GM12872 (cell line): ENCODE measurements at regions not wholly inside any gene's neighbourhood (a gene's known extent, or its start where the extent isn't known, plus 50 kb on each side); places are given as distances from the start of the nearest gene placed in this dataset.

ENCODE experiments used
- TF ChIP-seq, protein P1 (sequence below): IDR thresholded peaks from 3 replicates; pipeline ENCODE4 v1.5.1; 2011; ENCODE audit warnings: low read depth, mild to moderate bottlenecking, low read length, moderate library complexity; ENCODE audit not compliant: insufficient read depth

DNA sequence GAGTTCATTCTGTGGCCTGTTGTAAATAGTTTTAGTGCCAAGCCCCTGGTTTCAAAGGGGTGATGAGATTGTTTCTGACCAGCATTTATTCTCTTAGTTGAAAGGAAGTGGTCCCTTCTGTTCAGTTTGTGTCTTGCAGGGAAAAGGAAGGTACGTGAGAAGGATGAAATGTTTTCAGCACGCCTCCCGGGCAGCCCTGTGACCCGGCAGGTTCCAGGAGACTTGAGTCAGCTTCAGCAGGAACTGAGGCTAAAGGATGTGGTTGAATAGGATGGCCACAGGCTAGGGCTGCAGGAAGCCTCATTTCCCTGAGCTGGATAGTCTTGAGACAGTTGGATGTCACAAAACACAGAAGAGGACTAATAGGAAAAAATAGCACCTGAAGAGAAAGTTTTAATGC lies 132.4 kb upstream of the SYNDIG1 start:
- TF ChIP-seq, protein P1, sequence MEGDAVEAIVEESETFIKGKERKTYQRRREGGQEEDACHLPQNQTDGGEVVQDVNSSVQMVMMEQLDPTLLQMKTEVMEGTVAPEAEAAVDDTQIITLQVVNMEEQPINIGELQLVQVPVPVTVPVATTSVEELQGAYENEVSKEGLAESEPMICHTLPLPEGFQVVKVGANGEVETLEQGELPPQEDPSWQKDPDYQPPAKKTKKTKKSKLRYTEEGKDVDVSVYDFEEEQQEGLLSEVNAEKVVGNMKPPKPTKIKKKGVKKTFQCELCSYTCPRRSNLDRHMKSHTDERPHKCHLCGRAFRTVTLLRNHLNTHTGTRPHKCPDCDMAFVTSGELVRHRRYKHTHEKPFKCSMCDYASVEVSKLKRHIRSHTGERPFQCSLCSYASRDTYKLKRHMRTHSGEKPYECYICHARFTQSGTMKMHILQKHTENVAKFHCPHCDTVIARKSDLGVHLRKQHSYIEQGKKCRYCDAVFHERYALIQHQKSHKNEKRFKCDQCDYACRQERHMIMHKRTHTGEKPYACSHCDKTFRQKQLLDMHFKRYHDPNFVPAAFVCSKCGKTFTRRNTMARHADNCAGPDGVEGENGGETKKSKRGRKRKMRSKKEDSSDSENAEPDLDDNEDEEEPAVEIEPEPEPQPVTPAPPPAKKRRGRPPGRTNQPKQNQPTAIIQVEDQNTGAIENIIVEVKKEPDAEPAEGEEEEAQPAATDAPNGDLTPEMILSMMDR = no peak

DNA sequence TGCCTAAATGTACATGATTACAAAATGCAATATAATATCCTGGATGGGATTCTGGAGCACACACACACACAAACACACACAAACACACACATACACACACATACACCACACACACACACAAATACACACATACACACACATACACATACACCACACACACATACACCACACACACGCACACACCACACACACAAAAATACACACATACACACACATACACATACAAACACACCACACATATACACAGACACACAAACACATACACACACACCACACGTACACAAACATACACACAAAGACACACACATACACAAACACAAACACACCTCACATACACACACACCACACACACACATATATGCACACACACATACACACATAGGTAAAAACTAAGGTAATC lies 134.6 kb upstream of the SYNDIG1 start:
- TF ChIP-seq, protein P1 = no peak

DNA sequence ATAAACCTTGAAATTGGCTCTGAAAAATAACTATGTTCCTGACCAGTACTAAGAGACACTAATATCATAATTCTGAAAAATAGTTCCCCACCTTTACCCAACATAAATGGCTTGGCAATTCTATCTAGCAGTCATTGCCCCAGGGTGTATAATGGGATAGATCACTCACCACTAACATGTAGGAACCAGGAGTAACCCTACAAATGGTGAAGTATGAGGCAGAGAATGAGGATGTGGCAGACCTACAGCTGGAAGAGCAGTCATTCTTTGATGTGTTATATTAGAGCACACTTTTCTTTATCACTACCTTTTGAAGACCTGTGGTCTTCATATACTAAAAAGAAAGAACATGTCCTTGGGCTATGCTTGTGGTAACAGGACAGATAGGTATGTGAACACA lies 136.5 kb upstream of the SYNDIG1 start:
- TF ChIP-seq, protein P1 = no peak

DNA sequence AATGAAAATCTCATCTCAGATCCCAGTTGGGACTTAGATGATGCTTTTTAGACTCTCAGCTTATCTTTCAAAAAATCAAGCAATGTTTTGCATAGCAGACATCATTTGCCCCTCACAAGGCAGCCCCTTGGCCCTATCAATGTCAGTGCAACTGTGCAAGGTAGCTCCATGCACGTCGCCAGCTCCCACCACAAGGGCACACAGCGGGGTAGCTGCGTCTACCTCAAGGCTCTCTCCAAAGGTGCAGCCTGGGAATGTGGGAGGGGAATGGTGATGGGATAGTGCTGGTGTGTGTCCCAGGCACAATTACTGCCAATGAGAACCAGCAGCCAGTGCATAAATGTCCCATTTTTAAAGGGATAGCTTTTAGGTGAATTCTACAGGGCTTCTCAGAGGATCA lies 137.5 kb upstream of the SYNDIG1 start:
- TF ChIP-seq, protein P1 = no peak

DNA sequence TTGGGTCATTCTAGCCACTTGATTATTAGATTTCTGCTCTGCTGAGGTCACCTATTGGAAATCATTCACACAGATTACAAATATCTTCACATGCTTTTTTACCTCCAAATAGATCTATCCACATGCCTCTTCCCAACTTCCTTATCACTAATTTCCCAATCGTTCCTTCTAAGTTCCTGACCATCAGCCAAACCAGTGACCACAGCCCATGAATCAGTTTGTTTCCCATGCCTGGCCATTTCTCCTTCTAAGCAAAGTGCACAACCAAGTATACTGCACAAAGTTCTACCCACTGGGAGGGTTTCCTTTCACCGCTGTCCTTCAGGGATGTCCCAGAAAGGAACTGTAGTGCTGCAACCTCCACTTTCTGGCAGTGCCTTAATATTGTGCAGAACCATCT lies 140.5 kb upstream of the SYNDIG1 start:
- TF ChIP-seq, protein P1 = no peak

DNA sequence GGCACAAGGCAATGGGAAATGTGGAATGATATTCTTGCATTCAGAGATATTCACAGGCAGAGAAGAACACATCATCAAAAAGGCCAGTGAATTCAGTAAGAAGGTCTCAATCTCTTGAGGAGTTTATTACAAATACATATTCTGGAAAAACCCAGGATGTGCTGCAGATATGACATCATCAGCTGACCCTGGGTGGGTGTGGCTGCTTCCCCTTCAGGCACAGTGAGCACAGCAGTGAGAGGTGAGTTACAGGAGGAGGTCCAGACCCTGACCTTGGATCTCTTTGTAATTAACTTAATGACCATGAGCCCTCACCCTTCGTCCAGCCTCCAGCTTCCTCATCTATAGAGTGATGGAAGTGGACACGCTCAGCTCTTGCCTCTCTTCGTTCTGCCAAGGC lies 147.5 kb upstream of the SYNDIG1 start:
- TF ChIP-seq, protein P1 = no peak

DNA sequence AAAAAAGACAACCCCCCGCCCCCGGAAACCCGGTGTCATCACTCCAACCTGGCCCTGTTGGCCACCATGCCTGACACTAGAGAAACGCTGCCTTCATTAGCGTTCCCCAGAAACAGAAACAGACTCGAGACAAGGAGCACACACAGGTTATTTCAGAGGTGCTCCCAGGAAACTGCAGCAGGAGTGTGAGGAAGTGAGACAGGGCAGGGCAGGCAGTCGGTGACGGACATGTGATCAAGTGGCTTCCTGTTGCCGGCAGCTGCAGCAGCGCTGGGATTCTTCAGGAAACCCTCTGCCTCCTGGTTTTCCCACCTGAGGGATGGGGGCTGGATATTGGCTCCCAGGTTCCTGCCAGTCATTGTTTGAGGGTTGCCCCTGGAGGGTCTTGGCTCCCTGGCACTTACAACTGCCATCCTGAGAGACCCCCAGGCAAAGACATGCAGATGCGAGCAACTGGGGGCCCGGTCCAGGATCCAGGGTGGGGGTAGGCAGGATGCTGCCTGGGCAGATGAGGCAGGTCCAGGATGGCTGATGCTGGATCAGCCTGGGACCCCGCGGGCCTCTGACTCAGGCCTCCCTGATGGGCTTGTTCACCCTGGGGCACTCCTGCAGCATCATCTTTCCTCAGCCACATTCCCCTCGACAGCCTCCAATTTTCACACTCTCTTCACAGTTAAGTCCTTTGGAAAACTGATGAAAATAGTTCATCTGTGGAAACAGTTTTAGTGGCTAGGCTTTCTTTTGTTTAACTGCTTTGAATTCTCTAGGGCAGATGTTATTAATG lies 150.7 kb upstream of the SYNDIG1 start:
- TF ChIP-seq, protein P1 = no peak

DNA sequence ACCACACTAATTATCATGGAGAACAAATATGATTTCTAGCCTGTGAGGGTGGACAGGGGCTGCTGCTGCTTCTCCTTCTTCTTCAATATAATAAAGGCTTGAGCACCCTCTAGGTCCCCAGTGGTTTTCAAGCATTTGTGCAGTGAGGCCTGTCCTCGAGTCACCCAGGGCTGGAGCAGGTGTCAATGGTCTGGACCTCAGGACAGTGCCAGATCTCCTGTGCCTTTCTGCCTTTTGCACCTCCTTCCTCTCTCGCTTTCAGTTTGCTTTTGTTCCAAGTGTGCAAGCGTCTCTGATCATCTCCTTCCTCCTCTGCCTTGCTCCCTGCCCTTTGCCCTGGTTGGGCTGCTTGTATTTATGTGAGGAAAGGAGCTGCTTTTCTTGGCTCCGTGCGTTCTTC lies 152.2 kb upstream of the SYNDIG1 start:
- TF ChIP-seq, protein P1 = no peak
